GM12878 (cell line): ENCODE measurements at regions not wholly inside any gene's neighbourhood (a gene's known extent, or its start where the extent isn't known, plus 50 kb on each side); places are given as distances from the start of the nearest gene placed in this dataset.

ENCODE experiments used
- ATAC-seq: fragments of 200-7000 bp; cut with Tn5 transposase; 3 replicates; pipeline ENCODE4 v1.9.1; 2020; ENCODE audit warnings: mild to moderate bottlenecking, moderate library complexity
- BruUV-seq: library from RNA; stranded (reverse); fragments of 400-500 nt; replicated peaks from 2 replicates; lab custom pipeline; 2021; lab: Mats Ljungman, UMichigan
- CTCF ChIA-PET: fragments of 300-600 bp; sonication (Branson Sonifier 250); formaldehyde crosslinking; extraction: SDS; loops from one replicate; lab custom pipeline; 2021; ENCODE audit warnings: inconsistent platforms; lab: Yijun Ruan, JAX
- POLR2A ChIA-PET: fragments of 350-600 bp; formaldehyde crosslinking; extraction: SDS; loops from one replicate; lab custom pipeline; 2021; ENCODE audit warnings: inconsistent platforms; lab: Charles Lee
- RAD21 ChIA-PET: fragments of 300-600 bp; sonication (Branson Sonifier 250); formaldehyde crosslinking; loops from one replicate; lab custom pipeline; 2023; ENCODE audit warnings: antibody characterized with exemption; ENCODE audit not compliant: unreplicated experiment; lab: Charles Lee
- SMC1A ChIA-PET: fragments of 300-600 bp; sonication (Branson Sonifier 250); formaldehyde crosslinking; loops from one replicate; lab custom pipeline; 2023; ENCODE audit not compliant: unreplicated experiment, uncharacterized antibody; lab: Charles Lee
- DNase-seq: peaks from one replicate; pipeline ENCODE4 v3.0.0-alpha.2; 2011; ENCODE audit warnings: low read depth, low spot score
- FAIRE-seq: peaks from 3 replicates; lab custom pipeline; 2011; peaks lifted over from hg19 to GRCh38; lab: Jason Lieb, UNC
- H2AFZ ChIP-seq: 2 replicates; pipeline ENCODE4 v1.6.0; 2011; ENCODE audit warnings: low read depth, low read length, control low read depth; ENCODE audit not compliant: control insufficient read depth
- H3K27ac ChIP-seq: 2 replicates; pipeline ENCODE4 v1.5.1; 2011; ENCODE audit warnings: control low read depth; ENCODE audit not compliant: control insufficient read depth, insufficient read depth
- H3K27me3 ChIP-seq, 2 experiments: replicated peaks in 1 of 2; 2 replicates each; pipeline versions ENCODE4 v1.6.0 to v1.6.1; 2011; ENCODE audit warnings: low read length in 1 of 2; ENCODE audit not compliant: control insufficient read depth in 2 of 2, insufficient read depth in 2 of 2
- H3K36me3 ChIP-seq, 2 experiments: 2 replicates each; pipeline ENCODE4 v1.5.1; 2011; ENCODE audit warnings: low read length in 1 of 2; ENCODE audit not compliant: control insufficient read depth in 2 of 2, insufficient read depth in 2 of 2
- H3K4me1 ChIP-seq: 2 replicates; pipeline ENCODE4 v1.6.1; 2011; ENCODE audit warnings: mild to moderate bottlenecking, low read length, moderate library complexity, mixed read lengths; ENCODE audit not compliant: control insufficient read depth, insufficient read depth
- H3K4me2 ChIP-seq: 2 replicates; pipeline ENCODE4 v1.6.0; 2011; ENCODE audit warnings: control low read depth; ENCODE audit not compliant: control insufficient read depth, insufficient read depth
- H3K4me3 ChIP-seq: fragments of 200-600 bp; sonication (generic); 2 replicates; pipeline ENCODE4 v1.5.1; 2016
- H3K79me2 ChIP-seq: 2 replicates; pipeline ENCODE4 v1.6.0; 2011; ENCODE audit warnings: low read length; ENCODE audit not compliant: control insufficient read depth, insufficient read depth
- H3K9ac ChIP-seq: 2 replicates; pipeline ENCODE4 v1.8.0; 2011; ENCODE audit warnings: low read length, control low read depth, mixed read lengths; ENCODE audit not compliant: control insufficient read depth, insufficient read depth
- H3K9me3 ChIP-seq: replicated peaks from 3 replicates; pipeline ENCODE4 v1.5.1; 2011; ENCODE audit warnings: mild to moderate bottlenecking, low read length; ENCODE audit not compliant: control insufficient read depth, insufficient read depth
- H4K20me1 ChIP-seq: 2 replicates; pipeline ENCODE4 v1.6.0; 2011; ENCODE audit not compliant: control insufficient read depth, insufficient read depth
- ATF7 ChIP-seq: fragments of 450-650 bp; IDR thresholded peaks from 2 replicates; pipeline ENCODE4 v1.6.1; 2016; ENCODE audit warnings: low read depth, mild to moderate bottlenecking
- CBX5 ChIP-seq: sonication (generic); IDR thresholded peaks from 2 replicates; pipeline ENCODE4 v1.6.1; 2016; ENCODE audit warnings: low read depth, moderate library complexity, mild to moderate bottlenecking, inconsistent platforms
- CHD2 ChIP-seq: IDR thresholded peaks from 2 replicates; pipeline ENCODE4 v1.6.1; 2011; ENCODE audit warnings: low read depth, low read length, improper control_type of control experiment, borderline replicate concordance
- LARP7 ChIP-seq: fragments of 450-650 bp; IDR thresholded peaks from 2 replicates; pipeline ENCODE4 v1.6.1; 2017; ENCODE audit warnings: mild to moderate bottlenecking
- TAF1 ChIP-seq: IDR thresholded peaks from 2 replicates; pipeline ENCODE4 v1.6.1; 2011; ENCODE audit warnings: mild to moderate bottlenecking, low read depth, low read length, borderline replicate concordance
- TARDBP ChIP-seq: IDR thresholded peaks from 2 replicates; pipeline ENCODE4 v1.6.1; 2016; ENCODE audit warnings: borderline replicate concordance
- ZNF274 ChIP-seq: IDR thresholded peaks from one replicate; pipeline ENCODE4 v1.8.0; 2011; ENCODE audit not compliant: insufficient read length, insufficient read depth
- WGBS: methylation state at CpG from one replicate; pipeline ENCODE4 v1.1.6; 2016; ENCODE audit warnings: low lambda C conversion rate; ENCODE audit not compliant: insufficient replicate concordance, insufficient coverage; ENCODE audit errors: missing lambda C conversion rate; 5-methylcytosine and 5-hydroxymethylcytosine counted together
- in situ Hi-C: fragments of 300-500 bp; cut with MboI; formaldehyde crosslinking; loops from 9 replicates; pipeline ENCODE4 v1.14.3; 2018; ENCODE audit warnings: mixed read lengths
- intact Hi-C: fragments of 100-400 bp; cut with micrococcal nuclease; formaldehyde crosslinking; loops from one replicate; pipeline ENCODE4 v1.14.2; 2022; ENCODE audit not compliant: unreplicated experiment
- TF ChIP-seq, protein P1 (sequence below): IDR thresholded peaks from 2 replicates; pipeline ENCODE4 v1.6.1; 2011; ENCODE audit warnings: low read depth, low read length, improper control_type of control experiment, borderline replicate concordance
- TF ChIP-seq, protein P2 (sequence below): fragments of 450-650 bp; IDR thresholded peaks from 2 replicates; pipeline ENCODE4 v1.6.1; 2016; ENCODE audit warnings: mild to moderate bottlenecking
- TF ChIP-seq, protein P3 (sequence below): IDR thresholded peaks from 2 replicates; pipeline ENCODE4 v1.6.1; 2012; ENCODE audit warnings: low read length, inconsistent platforms

DNA sequence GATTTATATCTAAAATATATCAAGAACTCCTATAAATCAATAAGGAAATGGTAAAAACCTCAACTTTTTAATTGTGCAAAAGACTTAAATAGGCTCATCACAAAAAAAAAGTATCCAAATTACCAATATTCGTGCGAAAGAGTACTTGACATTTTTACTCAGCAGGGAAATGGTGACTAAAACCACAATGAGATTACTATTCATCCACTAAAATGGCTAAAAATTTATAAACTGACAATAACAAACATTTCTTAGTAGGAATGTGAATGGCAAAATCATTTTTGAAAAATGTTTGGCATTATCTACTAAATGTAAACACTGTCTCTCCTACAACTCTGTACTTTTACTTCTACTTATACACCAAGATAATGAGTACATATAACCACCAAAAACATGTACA, 184.8 kb upstream of the RND3 start:
- FAIRE-seq, result no peak
- Histone ChIP-seq H3K9me3 (no peaks in the 10 kb centered on the region), H3K9ac (no peak overlapping the region)
- CTCF ChIA-PET, result no interaction called here
- ATAC-seq, result no peak
- SMC1A ChIA-PET, result interaction anchor here (0.5 kb wide), 1 partner anchor 58 kb away, joined by 3 read pairs; no protein-coding TSS in a partner anchor
- TF ChIP-seq, protein P1, sequence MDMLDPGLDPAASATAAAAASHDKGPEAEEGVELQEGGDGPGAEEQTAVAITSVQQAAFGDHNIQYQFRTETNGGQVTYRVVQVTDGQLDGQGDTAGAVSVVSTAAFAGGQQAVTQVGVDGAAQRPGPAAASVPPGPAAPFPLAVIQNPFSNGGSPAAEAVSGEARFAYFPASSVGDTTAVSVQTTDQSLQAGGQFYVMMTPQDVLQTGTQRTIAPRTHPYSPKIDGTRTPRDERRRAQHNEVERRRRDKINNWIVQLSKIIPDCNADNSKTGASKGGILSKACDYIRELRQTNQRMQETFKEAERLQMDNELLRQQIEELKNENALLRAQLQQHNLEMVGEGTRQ, result no peak
- TF ChIP-seq, protein P2, sequence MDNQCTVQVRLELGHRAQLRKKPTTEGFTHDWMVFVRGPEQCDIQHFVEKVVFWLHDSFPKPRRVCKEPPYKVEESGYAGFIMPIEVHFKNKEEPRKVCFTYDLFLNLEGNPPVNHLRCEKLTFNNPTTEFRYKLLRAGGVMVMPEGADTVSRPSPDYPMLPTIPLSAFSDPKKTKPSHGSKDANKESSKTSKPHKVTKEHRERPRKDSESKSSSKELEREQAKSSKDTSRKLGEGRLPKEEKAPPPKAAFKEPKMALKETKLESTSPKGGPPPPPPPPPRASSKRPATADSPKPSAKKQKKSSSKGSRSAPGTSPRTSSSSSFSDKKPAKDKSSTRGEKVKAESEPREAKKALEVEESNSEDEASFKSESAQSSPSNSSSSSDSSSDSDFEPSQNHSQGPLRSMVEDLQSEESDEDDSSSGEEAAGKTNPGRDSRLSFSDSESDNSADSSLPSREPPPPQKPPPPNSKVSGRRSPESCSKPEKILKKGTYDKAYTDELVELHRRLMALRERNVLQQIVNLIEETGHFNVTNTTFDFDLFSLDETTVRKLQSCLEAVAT, result no peak
- no peak for TF ChIP-seq CBX5
- TF ChIP-seq, all 136 proteins: peak for 0
- no TSS peak for BruUV-seq
- WGBS, result 31% methylated on average over 2 of the region's 2 CpGs
- Histone ChIP-seq H4K20me1 (no peaks in the 10 kb centered on the region), H3K27ac (no peak overlapping the region), H3K4me1 (no peaks in the 10 kb centered on the region), H3K27me3 (no peaks in the 10 kb centered on the region), H3K4me2 (no peak overlapping the region), H3K36me3 (no peaks in the 10 kb centered on the region), H3K4me3 (no peak overlapping the region), H2AFZ (no peak overlapping the region), H3K79me2 (no peaks in the 10 kb centered on the region)
- intact Hi-C loops (no loop called here), in situ Hi-C loops (no loop called here)
- DNase-seq, result no peak
- POLR2A ChIA-PET, result no interaction called here
- RAD21 ChIA-PET, result no interaction called here

DNA sequence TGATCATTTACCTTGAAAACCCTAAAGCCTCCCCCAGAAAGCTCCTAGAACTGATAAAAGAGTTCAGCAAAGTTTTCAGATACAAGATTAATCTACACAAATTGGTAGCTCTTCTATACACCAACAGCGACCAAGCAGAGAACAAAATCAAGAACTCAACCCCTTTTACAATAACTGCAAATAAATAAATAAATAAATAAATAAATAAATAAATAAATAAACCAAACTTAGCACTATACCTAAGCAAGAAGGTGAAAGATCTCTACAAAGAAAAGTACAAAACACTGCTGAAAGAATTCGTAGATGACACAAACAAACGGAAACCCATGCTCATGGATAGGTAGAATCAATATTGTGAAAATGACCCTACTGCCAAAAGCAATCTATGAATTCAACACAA, 182.0 kb upstream of the RND3 start:
- DNase-seq (no peak), FAIRE-seq (no peak), ATAC-seq (no peak)
- H3K27ac ChIP-seq, result no peak overlapping the region
- H3K79me2 ChIP-seq, result no peaks in the 10 kb centered on the region
- H3K4me1 ChIP-seq, result no peaks in the 10 kb centered on the region
- no TSS peak for BruUV-seq
- H3K27me3 ChIP-seq, result no peaks in the 10 kb centered on the region
- intact Hi-C loops (no loop called here), in situ Hi-C loops (no loop called here)
- TF ChIP-seq CHD2, result no peak
- no peak for TF ChIP-seq ATF7
- no peak for TF ChIP-seq LARP7
- TF ChIP-seq TAF1, result no peak
- TF ChIP-seq ZNF274, result no peak
- no peak for TF ChIP-seq TARDBP
- TF ChIP-seq, protein P3, sequence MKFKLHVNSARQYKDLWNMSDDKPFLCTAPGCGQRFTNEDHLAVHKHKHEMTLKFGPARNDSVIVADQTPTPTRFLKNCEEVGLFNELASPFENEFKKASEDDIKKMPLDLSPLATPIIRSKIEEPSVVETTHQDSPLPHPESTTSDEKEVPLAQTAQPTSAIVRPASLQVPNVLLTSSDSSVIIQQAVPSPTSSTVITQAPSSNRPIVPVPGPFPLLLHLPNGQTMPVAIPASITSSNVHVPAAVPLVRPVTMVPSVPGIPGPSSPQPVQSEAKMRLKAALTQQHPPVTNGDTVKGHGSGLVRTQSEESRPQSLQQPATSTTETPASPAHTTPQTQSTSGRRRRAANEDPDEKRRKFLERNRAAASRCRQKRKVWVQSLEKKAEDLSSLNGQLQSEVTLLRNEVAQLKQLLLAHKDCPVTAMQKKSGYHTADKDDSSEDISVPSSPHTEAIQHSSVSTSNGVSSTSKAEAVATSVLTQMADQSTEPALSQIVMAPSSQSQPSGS, result no peak
- H4K20me1 ChIP-seq, result no peaks in the 10 kb centered on the region
- no peak overlapping the region for H3K4me3 ChIP-seq
- no peak overlapping the region for H2AFZ ChIP-seq
- no peaks in the 10 kb centered on the region for H3K36me3 ChIP-seq
- no peaks in the 10 kb centered on the region for H3K9me3 ChIP-seq
- ChIA-PET RAD21 (no interaction called here), CTCF (no interaction called here), SMC1A (no interaction called here), POLR2A (no interaction called here)
- H3K9ac ChIP-seq, result no peak overlapping the region
- 0% methylated on average over 3 of the region's 3 CpGs for WGBS
- no peak overlapping the region for H3K4me2 ChIP-seq
